GM10266 (cell line): ENCODE measurements at regions not wholly inside any gene's neighbourhood (a gene's known extent, or its start where the extent isn't known, plus 50 kb on each side); places are given as distances from the start of the nearest gene placed in this dataset.

Source experiments
- DNase-seq: peaks from one replicate; pipeline ENCODE4 v3.0.0; 2012; ENCODE audit errors: extremely low spot score
- TF ChIP-seq, protein P1 (sequence below): IDR thresholded peaks from 2 replicates; pipeline ENCODE4 v1.5.1; 2012; ENCODE audit warnings: mild to moderate bottlenecking, low read depth; ENCODE audit not compliant: control insufficient read depth, insufficient read depth; ENCODE audit errors: missing control alignments

DNA sequence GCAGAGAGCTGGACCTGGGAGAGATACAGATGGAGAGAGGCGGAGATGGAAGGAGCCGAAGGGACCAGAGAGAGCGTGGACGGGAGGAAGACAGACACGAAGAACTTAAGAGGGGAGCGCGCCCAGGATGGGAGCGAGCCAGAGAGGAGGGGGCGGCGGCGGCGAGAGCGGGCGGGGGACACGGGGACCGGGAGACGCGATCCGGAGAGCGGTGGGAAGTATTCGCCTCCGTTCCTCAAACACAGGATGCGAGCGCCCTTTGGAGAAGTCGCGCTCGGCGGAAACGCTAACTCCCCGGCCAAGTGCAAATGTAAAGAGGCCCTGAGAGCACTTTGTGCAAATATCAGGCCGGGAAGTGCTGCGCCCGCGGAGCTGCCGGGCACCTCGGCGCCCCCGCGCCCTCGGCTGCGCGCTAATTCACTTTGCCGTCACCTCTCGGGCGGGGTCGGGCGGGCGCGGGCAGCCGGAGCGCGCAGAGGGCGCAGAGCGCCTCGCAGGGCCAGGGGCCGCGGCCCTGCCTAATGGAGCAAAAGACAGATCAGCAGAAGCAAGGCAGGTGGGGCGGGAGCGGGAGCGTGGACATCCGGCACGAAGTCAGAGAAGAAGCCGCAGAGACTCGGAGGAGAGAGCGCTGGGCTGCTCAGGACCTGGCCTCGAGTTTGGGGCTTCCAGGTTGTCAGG lies 281.2 kb downstream of the RRAGC start:
- DNase-seq, result no peak
- TF ChIP-seq, protein P1, sequence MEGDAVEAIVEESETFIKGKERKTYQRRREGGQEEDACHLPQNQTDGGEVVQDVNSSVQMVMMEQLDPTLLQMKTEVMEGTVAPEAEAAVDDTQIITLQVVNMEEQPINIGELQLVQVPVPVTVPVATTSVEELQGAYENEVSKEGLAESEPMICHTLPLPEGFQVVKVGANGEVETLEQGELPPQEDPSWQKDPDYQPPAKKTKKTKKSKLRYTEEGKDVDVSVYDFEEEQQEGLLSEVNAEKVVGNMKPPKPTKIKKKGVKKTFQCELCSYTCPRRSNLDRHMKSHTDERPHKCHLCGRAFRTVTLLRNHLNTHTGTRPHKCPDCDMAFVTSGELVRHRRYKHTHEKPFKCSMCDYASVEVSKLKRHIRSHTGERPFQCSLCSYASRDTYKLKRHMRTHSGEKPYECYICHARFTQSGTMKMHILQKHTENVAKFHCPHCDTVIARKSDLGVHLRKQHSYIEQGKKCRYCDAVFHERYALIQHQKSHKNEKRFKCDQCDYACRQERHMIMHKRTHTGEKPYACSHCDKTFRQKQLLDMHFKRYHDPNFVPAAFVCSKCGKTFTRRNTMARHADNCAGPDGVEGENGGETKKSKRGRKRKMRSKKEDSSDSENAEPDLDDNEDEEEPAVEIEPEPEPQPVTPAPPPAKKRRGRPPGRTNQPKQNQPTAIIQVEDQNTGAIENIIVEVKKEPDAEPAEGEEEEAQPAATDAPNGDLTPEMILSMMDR, result no peak

DNA sequence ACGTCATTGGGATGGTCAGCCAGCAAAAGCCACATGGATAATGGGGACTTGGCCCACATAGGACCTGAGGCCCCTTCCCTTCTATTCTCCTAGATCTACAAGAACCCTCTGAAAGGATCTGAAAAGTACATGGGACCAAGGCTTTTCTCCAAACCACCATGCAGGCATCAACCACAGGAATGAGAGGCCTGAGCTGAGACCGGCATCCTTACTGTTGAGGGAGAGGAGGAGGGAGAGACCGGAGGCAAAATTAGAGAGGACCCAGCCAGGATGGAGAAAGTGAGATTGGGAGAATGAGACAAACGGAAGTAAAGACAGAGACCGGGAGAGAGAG lies 281.7 kb downstream of the RRAGC start:
- DNase-seq, result no peak
- TF ChIP-seq, protein P1, result no peak

DNA sequence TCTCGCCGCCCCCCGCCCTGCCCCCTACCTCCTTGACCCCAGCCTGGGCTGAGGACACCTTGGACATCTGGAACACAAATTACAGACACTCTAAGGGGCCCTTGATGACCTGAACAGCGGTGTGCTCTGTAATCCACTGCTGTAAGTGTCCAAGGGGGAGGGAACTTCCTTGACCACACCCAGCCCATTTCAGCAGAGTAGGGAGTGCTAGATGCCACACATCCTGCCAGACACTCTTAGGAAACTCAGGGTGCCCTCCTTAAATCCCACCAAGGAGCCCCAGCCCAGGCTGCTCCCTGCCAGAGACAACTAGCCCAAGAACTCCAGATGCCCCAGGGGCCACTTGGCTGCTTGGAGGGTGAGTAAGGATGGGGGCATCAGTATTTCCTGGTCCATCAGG lies 282.2 kb downstream of the RRAGC start:
- TF ChIP-seq, protein P1, result no peak
- no peak for DNase-seq

DNA sequence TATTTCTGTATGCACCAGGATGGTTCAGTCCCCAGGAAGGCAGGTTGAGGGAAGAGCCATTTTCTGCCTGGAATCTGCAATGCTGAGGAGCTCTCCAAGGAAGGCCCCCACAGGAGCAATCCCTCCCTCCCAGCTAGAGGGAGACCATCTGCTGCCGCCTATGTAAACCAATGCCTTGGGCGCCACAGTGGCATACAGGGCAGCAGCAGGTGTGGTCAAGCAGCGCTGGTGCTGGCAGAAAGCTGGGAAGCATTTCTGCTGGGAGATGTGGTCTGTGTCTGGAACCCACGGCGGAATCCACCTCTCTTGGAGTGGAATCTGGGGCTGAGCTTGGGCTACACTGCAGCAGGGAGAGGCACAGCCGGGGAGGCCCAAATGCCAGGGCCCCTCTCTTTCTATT lies 283.3 kb downstream of the RRAGC start:
- DNase-seq, result no peak
- TF ChIP-seq, protein P1, result no peak

DNA sequence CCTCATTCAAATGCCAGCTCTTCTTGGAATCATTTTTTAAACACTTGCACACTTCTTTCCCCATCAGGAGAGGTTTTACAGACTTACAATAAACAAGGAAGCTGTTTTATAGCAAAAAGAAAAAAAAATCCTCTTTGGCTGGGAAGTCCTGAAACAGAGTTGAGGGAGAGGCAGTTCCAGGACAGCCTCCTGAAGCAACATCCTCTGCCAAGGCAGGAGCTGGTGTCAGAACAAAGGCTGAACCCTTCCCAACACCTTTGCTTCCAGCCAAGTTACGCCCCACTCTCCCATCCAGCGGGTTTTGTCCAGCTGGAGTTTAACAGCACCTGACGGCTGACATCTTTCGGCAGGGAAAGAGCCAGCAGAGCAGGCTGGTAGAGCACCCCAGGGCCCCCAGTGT lies 287.8 kb downstream of the RRAGC start:
- DNase-seq, result no peak
- TF ChIP-seq, protein P1, result no peak

DNA sequence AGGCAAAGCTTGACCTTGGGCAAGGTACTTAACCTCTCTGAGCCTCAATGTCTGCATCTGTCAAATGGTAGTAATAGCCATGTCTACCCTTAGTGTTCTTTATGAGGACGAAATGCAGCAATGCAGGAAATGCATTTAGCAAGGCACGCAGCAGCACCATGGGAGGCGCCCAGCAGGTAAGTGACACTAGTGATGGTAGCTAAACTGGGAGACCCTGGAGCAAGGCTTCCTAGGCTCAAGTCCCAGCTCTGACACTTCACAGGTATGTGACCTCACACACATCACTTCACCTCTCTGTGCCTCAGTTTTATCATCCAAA lies 289.0 kb downstream of the RRAGC start:
- TF ChIP-seq, protein P1, result no peak
- no peak for DNase-seq

DNA sequence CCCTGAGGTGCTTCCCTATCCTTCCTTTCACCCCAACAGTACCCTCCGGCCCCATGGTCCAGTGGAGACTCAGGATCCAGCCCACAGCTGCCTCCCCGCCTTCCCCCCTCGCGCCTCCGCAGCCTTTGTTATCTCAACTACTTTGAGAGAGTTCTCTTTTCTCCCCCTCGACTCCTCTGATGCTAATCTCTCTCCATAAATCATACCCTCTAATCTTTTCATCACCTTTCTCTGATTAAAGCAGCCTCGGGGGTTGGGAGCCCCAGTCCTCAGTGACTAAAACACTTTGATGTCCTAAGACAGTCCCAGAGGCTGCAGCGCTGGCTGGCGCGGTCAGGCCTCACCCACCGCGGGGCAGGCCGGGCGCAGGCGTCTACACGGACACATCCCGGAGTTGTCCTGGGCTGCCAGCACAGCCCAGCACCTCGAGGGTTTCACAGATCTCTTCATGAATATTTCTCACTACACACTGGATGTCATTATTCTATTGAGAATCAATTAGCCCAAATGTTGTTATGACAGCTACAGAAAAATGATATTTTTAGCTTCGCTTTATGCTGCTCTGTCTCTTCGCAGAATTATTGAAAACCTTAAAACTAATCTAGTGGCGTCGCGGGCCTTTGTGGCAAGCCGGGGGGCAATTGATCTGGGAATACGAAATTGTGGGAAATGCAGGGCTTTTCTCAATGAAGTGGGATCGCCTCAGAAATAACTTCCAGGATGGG lies 289.5 kb downstream of the RRAGC start:
- no peak for DNase-seq
- TF ChIP-seq, protein P1, result no peak
